Uterus (tissue), 2 donors: ENCODE measurements at regions not wholly inside any gene's neighbourhood (a gene's known extent, or its start where the extent isn't known, plus 50 kb on each side); places are given as distances from the start of the nearest gene placed in this dataset.

ENCODE experiments used
- CTCF ChIP-seq, 4 experiments: fragments of 200-600 bp in 2 of 4; fragments of 450-650 bp in 2 of 4; sonication (generic) in 2 of 4; IDR thresholded peaks; one replicate each; pipeline ENCODE4 v1.5.1; 2016 to 2019; ENCODE audit warnings: antibody characterized with exemption in 4 of 4, mild to moderate bottlenecking in 2 of 4, moderate library complexity in 1 of 4
- POLR2A ChIP-seq, 2 donors: fragments of 450-650 bp; IDR thresholded peaks; one replicate each; pipeline ENCODE4 v1.6.1; 2016; ENCODE audit warnings: antibody characterized with exemption in 2 of 2, mild to moderate bottlenecking in 1 of 2, moderate library complexity in 1 of 2

GRCh38 chr12:107484230-107484629 is 201.4 kb upstream of the PWP1 start:
- TF ChIP-seq CTCF (IDR thresholded peaks at IDR 0.05) (no peak), POLR2A (IDR thresholded peaks at IDR 0.05) (no peak)
